GM04503 (cell line): ENCODE measurements at regions not wholly inside any gene's neighbourhood (a gene's known extent, or its start where the extent isn't known, plus 50 kb on each side); places are given as distances from the start of the nearest gene placed in this dataset.
"Not testable (repeated sequence)": the region's sequence is repeated elsewhere in the genome, so short reads cannot be mapped to it uniquely, and the experiment has no call there.

Experiments used
- DNase-seq: peaks from one replicate; pipeline ENCODE4 v3.0.0-alpha.2; 2012; ENCODE audit warnings: low read depth

- no peak for DNase-seq
These were observed 392.8 kb downstream of the SEC23A start for GRCh38 chr14:38710196-38710595.

GRCh38 chr14:38705220-38705619 is 397.8 kb downstream of the SEC23A start:
- no peak for DNase-seq

GRCh38 chr14:38704220-38704619 is 398.8 kb downstream of the SEC23A start:
- no peak for DNase-seq

DNA sequence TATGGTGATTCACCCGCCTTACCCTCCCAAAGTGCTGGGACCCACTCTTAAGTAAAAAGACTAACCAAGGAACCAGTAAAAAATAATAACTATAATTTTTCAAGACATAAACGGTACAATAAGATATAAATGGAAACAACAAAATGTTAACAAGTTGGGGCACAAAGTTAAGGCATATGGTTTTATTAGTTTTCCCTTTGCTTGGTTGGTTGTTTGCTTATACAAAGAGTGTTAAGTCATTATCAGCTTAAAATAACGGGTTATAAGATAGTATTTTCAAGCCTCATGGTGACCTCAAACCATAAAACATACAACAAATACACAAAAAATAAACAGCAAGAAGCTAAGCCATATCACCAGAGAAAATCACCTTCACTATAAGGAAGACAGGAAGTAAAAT is 406.1 kb downstream of the SEC23A start:
- DNase-seq = no peak

GRCh38 chr14:38693423-38693822 is 409.6 kb downstream of the SEC23A start:
- DNase-seq = no peak

- DNase-seq = no peak
These were observed 413.1 kb upstream of the CLEC14A start for GRCh38 chr14:38669027-38669426.

GRCh38 chr14:38663382-38663781 is 407.5 kb upstream of the CLEC14A start:
- no peak for DNase-seq

- no peak for DNase-seq
These were observed 406.9 kb upstream of the CLEC14A start for GRCh38 chr14:38662781-38663180.

- no peak for DNase-seq
These were observed 390.5 kb upstream of the CLEC14A start for GRCh38 chr14:38646391-38646790.

GRCh38 chr14:38634913-38635312 is 379.0 kb upstream of the CLEC14A start:
- not testable (repeated sequence) for DNase-seq

- DNase-seq = no peak
These were observed 373.5 kb upstream of the CLEC14A start for GRCh38 chr14:38629412-38629811.

DNA sequence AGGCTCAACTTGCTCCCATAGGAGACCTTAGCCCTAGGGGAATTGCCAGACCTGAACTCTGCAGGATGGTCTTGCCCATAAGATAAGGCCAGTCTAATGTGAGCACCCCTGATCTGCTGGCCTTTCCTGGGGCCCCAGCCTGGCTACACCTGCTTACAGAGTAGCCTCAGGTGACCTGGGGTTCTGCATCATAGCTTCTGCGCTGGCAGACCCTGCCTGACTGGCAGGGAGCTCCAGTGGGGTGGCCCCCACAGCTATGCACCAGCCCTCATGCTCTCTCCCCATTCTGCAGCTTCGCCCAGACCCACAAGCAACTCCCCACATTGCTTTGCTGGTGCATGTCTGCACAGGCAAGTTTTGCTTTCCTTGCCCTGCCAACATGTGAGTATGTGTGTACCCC is 371.3 kb upstream of the CLEC14A start:
- no peak for DNase-seq

GRCh38 chr14:38623661-38624060 is 367.8 kb upstream of the CLEC14A start:
- peak; percentile 43 for DNase-seq

GRCh38 chr14:38618514-38618913 is 362.6 kb upstream of the CLEC14A start:
- DNase-seq = no peak

- no peak for DNase-seq
These were observed 361.1 kb upstream of the CLEC14A start for GRCh38 chr14:38616959-38617358.

GRCh38 chr14:38611928-38612327 is 356.0 kb upstream of the CLEC14A start:
- DNase-seq = no peak

- DNase-seq = no peak
These were observed 352.4 kb upstream of the CLEC14A start for GRCh38 chr14:38608244-38608643.

DNA sequence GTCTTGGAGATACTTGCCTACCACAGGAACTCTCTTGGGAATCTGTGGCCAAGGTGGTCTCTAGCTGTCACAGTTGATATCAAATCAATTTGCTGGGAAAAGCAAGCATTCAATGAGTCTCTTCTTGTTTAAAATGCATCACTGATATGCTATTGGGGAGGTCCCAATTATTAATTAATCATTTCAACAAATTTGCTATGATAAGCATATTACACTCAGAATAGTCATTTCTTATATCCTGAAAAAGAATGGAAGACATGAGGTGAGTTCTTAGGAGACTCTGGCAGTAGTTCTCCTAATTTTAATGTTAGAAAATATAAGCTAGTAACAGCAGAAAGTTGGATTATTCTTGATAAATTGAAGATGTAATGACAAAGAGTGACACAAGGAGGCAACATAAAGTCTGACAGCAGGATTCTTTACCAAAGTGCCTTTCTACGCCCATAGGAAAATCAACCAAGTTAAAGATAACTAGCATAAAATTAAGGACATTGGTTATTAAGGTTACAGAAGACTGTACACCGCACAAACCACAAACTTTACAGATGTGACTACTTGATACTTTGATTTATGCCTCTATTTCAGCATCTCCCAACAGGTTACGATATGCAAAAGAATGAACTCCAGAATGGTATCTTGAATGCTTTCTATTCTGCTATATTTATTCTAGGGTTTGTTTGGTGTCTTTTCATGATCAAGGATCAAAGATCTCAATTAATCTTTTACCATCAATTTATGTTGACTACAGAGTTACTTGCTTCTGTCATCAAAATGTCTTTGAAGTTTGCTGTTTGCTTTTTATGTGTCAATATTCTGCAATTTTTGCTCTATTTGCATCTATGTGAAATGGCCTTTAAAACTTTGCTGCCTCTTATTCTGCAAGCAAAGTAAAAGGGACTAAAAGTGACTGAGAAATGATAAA is 349.6 kb upstream of the CLEC14A start:
- DNase-seq = no peak

DNA sequence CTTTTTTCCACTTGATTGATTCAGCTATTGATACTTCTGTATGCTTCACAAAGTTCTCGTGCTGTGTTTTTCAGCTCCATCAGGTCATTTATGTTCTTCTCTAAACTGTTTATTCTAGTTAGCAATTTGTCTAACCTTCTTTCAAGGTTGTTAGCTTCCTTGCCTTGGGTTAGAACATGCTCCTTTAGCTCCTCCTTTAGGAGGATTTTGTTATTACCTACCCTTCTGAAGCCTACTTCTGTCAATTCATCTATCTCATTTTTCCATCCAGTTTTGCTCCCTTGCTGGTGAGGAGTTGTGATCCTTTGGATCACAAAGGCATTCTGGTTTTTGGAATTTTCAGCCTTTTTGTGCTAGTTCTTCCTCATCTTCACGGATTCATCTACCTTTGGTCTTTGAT is 344.7 kb upstream of the CLEC14A start:
- DNase-seq = peak; percentile 20

- no peak for DNase-seq
These were observed 337.6 kb upstream of the CLEC14A start for GRCh38 chr14:38593476-38593875.

- peak; percentile 19 for DNase-seq
These were observed 337.0 kb upstream of the CLEC14A start for GRCh38 chr14:38592764-38593442.

DNA sequence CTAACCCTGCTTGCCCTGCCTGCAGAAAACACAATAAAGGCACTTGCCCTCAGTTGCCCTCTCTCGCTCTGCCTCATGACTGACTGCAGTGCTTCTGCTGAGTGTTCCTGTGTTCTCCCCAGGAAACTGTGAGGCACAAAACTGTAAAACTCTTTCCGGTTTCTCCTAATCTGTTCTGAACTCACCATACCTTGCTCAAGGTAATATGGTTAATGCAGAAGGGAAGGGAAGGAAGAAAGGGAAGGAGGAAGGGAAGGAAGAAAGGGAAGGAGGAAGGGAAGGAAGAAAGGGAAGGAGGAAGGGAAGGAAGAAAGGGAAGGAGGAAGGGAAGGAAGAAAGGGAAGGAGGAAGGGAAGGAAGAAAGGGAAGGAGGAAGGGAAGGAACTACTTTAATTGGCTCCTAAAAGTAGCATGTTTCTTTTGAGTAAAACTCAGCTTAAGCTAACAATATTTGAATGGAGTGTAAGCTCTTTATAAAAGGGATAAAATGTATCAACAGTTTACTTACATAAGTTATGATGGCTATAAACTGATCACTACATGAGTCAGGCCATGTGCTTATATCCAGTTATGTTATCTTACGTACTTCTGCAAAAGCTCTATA is 334.0 kb upstream of the CLEC14A start:
- no peak for DNase-seq

DNA sequence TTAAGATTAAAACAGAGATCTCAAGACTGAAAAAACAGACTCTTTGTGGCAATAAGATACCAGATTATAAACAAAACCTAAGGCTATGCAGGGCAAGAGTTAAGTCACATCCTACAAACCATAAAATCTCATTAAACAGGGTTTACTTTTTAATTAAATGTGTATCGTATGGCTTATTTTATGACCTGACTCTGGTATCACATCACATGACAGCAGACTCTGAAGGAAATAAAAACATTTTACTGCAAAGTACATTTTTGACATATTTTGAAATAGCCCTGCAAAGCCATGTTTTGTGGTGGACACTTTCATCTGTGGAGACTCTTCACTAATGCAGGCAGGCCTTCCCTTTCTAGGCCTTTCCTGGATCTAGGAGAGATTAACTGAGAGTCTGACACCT is 327.6 kb upstream of the CLEC14A start:
- DNase-seq = no peak
